Duodenal mucosa (tissue), 2 donors: ENCODE measurements at regions not wholly inside any gene's neighbourhood (a gene's known extent, or its start where the extent isn't known, plus 50 kb on each side); places are given as distances from the start of the nearest gene placed in this dataset.
"Not testable (repeated sequence)": the region's sequence is repeated elsewhere in the genome, so short reads cannot be mapped to it uniquely, and the experiment has no call there.

ENCODE experiments used
- H3K27ac ChIP-seq: one replicate; pipeline ENCODE4 v1.7.0; 2013; ENCODE audit warnings: low read depth, low read length
- H3K27me3 ChIP-seq, 2 donors: one replicate each; pipeline ENCODE4 v1.7.0; 2013; ENCODE audit warnings: low read length in 2 of 2, control low read depth in 1 of 2; ENCODE audit not compliant: insufficient read depth in 2 of 2, control insufficient read depth in 1 of 2
- H3K36me3 ChIP-seq, 2 donors: one replicate each; pipeline ENCODE4 v1.7.0; 2013; ENCODE audit warnings: low read length in 2 of 2, control low read depth in 1 of 2; ENCODE audit not compliant: insufficient read depth in 2 of 2, control insufficient read depth in 1 of 2
- H3K4me1 ChIP-seq, 2 donors: one replicate each; pipeline ENCODE4 v1.7.0; 2013; ENCODE audit warnings: low read length in 2 of 2, control low read depth in 1 of 2; ENCODE audit not compliant: insufficient read depth in 2 of 2, control insufficient read depth in 1 of 2
- H3K4me3 ChIP-seq, 2 donors: one replicate each; pipeline ENCODE4 v1.7.0; 2013; ENCODE audit warnings: low read length in 2 of 2, low read depth in 1 of 2
- H3K9ac ChIP-seq, 2 donors: one replicate each; pipeline ENCODE4 v1.7.0; 2013; ENCODE audit warnings: low read length in 2 of 2, low read depth in 1 of 2
- H3K9me3 ChIP-seq, 2 donors: one replicate each; pipeline ENCODE4 v1.7.0; 2013; ENCODE audit warnings: low read length in 2 of 2, control low read depth in 1 of 2; ENCODE audit not compliant: control insufficient read depth in 1 of 2

DNA sequence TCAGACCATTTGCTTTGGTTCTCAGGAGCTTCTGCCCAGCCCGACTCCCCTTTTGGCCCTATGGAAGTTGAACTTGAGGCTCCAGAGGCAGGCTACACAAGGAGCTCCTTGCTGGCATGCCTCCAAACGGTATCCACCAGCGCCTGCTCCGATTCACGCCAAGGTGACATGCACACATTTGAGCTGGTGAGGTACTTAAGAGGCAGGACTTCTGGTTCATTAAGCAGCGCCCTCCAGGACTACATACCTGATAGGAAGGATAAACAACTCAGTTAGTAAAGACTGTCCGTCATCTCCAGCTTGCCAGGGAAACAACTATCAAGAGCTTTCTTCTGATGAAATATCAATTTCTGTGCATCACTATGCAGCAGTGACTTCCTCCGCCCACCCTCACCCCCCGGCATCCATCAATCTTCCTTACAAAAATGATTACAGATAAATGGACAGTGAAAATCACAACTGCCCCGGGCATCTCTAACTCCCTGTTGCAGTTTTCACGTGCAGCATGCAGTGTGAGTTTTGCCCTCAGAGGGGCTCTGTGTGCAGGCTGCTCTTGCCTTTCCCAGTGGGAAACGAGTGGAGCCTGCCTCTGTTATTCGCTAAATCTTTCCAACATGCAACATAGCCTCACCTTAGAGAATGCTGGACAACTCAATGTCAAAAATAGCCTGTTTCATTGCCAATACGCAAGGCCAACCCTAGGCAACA lies 122.9 kb downstream of the ARRDC4 start:
- Histone ChIP-seq H3K9ac (no peak overlapping the region), H3K9me3 (no peaks in the 10 kb centered on the region), H3K4me3 (no peak overlapping the region), H3K36me3 (no peaks in the 10 kb centered on the region), H3K4me1 (no peaks in the 10 kb centered on the region), H3K27ac (no peak overlapping the region), H3K27me3 (peaks cover 0 to 4% of the 10 kb centered on the region in 2 donors)

DNA sequence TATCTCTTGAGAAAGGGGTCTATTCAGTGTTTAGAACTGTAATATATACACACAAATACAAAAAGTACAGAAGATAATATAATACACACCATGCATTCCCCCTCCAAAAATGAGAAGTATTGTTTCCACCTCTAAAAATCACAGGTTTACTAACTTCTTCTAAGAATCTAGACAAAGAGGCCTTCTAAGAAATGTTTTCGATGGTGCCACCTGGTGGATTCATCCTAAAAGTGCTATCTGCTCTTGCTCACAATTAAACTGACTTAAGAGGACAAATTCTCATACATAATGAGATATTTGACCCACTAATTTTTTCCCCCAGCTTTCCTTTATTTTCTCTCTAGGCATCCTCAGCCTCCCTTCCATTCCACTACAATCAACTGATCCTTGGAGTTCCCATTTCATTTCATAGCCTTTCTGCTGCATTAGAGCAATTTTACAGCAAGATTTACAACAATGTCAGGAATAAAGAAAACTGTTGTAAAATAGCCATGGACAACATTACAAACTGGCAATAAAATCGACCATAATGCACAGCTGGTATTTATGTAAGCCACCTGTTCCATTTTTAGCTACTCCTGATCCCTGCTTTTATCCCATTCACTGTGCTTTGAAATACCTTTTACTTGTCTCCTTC lies 124.6 kb downstream of the ARRDC4 start:
- no peak overlapping the region for H3K4me3 ChIP-seq
- H3K4me1 ChIP-seq = no peaks in the 10 kb centered on the region
- H3K36me3 ChIP-seq = no peaks in the 10 kb centered on the region
- peaks cover 0 to 4% of the 10 kb centered on the region in 2 donors for H3K27me3 ChIP-seq
- H3K27ac ChIP-seq = no peak overlapping the region
- no peak overlapping the region for H3K9ac ChIP-seq
- H3K9me3 ChIP-seq = no peaks in the 10 kb centered on the region

DNA sequence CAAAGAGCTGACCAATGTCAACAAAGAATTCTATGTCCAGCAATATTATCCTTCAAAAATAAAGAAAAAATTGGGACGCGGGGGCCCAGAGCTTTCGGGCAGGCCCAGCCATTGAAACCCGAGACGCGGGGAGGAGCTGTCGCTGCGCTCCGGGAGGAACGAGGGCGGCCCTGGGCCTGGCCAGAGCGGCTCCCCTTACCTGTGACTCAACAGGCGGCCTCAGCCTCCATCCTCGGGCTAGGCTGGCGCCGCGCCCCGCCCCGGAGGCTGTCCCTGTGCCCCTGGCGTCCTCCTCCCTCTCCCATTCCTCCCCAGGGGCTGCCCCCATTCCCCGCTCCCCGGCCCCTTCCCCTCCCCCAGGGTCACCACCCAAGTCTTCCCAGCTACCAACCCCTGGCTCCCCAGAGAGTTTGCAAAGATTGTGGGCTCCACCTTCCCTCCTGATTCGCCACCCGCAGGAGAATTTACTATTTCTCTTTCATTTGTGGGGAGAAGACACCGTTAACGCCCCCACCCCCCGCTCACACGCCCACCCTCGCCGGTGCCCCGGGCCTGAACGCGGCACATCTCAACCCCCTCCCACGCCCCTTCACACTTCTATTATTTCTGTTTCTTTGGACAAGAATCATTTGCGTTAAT lies 127.9 kb downstream of the ARRDC4 start:
- H3K36me3 ChIP-seq, H3K4me3 ChIP-seq, H3K27me3 ChIP-seq: not testable (repeated sequence)

DNA sequence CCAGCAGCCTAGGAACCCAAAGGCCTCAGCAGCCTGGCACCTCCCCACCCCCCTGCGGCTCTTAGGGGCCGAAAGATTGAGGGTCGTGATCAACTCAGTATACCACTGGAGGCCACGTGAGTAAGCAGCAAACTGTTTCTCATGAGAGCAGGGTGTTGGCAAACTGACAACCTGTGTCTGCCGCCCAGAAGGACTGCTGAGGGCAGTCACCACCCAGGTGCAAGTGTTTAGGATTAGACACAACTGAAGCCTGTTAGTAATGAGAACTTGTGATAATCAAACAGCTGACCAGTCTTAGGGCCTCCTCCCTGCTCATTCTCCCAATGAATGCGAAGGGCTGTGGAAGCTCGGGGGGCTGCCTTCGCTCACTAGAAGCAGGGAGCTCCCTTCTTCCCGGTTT lies 128.8 kb downstream of the ARRDC4 start:
- H3K27ac ChIP-seq, H3K36me3 ChIP-seq, H3K9ac ChIP-seq, H3K27me3 ChIP-seq, H3K4me1 ChIP-seq, H3K4me3 ChIP-seq, H3K9me3 ChIP-seq: not testable (repeated sequence)

More for the DNA sequence above, 127.9 kb downstream of the ARRDC4 start:
- H3K4me1 ChIP-seq, H3K27ac ChIP-seq, H3K9me3 ChIP-seq, H3K9ac ChIP-seq: not testable (repeated sequence)

DNA sequence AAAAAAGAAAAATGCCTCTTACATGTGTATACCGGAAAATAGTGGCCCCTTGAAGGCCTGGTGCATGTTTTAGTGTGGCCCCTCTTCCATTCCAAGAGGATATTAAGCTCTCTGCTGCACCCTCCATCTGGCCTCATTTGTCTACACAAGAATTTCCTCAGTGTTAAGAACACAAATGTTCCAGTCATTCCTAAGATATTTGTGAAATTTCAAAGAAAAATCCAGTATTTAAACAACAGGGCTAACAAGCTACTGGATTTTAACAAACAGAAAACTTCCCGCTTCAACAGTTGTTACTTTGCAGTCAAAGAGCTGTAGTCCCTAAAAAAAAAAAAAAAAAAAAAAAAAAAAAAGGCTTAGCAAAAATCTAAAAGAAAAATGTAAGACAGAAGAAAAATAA lies 137.5 kb downstream of the ARRDC4 start:
- not testable (repeated sequence) for H3K4me3 ChIP-seq, H3K4me1 ChIP-seq, H3K9ac ChIP-seq, H3K9me3 ChIP-seq, H3K36me3 ChIP-seq, H3K27me3 ChIP-seq, H3K27ac ChIP-seq

DNA sequence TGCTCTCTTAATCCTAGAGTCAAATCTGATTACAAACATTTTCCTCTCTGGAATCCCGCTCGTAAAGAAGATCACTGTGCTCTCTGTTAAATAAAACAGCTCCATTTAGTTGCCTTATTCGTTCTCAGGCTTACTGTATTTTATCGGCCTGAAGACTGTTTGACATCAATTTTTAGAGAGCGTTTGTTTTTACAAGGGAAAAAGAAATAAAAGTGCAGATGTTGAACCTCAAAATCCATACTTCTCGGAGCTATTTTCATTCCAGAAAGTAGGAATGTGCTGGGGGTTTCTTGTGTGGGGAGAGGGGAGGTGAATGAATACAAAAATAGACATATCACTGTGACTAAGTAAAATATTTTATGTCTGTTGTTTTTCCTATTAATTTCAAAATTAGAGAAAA lies 140.1 kb downstream of the ARRDC4 start:
- not testable (repeated sequence) for H3K9ac ChIP-seq, H3K27me3 ChIP-seq, H3K9me3 ChIP-seq, H3K4me1 ChIP-seq, H3K4me3 ChIP-seq, H3K27ac ChIP-seq, H3K36me3 ChIP-seq

DNA sequence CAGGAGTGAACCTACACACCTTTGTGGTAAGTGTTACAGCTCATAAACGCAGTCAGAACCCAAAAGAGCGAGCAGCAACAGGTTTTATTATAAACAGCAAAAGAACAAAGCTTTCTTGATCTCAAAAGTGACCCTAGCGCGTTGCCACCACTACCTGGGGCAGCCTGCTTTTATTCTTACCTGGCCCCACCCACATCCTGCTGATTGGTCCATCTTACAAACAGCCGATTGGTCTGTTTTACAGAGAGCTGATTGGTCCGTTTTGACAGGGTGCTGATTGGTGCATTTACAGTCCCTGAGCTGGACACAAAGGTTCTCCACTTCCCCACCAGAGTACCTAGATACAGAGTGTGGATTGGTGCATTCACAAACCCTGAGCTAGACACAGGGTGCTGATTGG lies 143.1 kb downstream of the ARRDC4 start:
- H3K4me3 ChIP-seq = no peak overlapping the region

DNA sequence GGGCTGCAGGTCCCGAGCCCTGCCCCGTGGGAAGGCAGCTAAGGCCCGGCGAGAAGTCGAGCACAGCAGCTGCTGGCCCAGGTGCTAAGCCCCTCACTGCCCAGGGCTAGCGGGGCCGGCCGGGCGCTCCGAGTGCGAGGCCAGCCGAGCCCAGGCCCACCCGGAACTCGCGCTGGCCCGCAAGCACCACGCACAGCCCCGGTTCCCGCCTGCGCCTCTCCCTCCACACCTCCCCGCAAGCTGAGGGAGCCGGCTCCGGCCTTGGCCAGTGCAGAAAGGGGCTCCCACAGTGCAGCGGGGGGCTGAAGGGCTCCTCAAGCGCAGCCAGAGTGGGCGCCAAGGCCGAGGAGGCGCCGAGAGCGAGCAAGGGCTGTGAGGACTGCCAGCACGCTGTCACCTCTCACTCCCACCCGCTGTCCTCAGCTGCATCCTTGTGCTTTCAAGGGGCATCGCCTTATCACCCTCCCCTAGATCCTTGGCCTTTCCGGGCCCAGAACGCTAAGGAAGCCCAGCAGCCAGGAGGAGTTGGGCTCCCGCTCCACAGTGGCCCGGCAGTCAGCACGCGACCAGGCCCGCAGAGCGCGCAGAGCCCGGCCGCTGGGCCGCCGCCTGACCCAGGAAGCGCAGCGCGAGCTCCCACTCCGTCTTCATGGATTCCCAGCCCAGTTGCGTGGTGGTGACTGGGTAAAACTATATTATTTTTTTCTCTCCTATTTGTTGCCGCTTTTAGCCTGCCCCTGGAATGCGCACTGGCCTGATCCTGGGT lies 144.1 kb downstream of the ARRDC4 start:
- H3K27ac ChIP-seq, H3K9ac ChIP-seq, H3K4me3 ChIP-seq, H3K36me3 ChIP-seq, H3K27me3 ChIP-seq, H3K4me1 ChIP-seq, H3K9me3 ChIP-seq: not testable (repeated sequence)

More for the DNA sequence above, 143.1 kb downstream of the ARRDC4 start:
- Histone ChIP-seq H3K9ac (no peak overlapping the region), H3K27ac (no peak overlapping the region), H3K36me3 (no peaks in the 10 kb centered on the region), H3K4me1 (no peaks in the 10 kb centered on the region), H3K9me3 (no peaks in the 10 kb centered on the region), H3K27me3 (no peaks in the 10 kb centered on the region)

DNA sequence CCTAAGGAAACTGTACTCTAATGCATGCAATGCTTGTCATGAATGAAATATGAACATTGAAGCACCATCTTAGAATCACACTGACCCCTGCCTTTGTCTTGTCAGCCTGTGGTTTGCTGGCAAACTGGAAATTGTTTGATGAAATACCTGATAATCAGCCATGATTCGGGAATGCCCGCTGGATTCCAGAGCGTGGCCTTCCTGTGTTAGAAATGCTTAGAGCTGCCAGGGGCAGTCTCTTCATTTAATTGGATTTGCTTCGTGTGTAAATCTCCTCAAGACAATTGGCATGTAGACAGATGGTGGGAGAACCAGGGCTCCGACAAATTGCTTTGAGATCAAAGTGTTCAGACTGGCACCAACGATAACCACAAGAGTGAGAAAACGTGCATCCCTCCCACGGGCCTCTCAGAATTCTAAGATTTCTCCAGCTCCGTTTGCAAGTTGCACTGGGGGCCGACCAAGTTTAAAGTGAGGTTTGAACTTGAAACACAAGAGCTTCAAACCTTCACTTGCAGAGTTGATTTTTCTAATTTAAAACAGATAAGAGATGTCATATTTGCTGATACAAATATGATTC lies 146.2 kb downstream of the ARRDC4 start:
- not testable (repeated sequence) for H3K9ac ChIP-seq, H3K9me3 ChIP-seq, H3K36me3 ChIP-seq, H3K4me1 ChIP-seq, H3K27me3 ChIP-seq, H3K4me3 ChIP-seq, H3K27ac ChIP-seq

DNA sequence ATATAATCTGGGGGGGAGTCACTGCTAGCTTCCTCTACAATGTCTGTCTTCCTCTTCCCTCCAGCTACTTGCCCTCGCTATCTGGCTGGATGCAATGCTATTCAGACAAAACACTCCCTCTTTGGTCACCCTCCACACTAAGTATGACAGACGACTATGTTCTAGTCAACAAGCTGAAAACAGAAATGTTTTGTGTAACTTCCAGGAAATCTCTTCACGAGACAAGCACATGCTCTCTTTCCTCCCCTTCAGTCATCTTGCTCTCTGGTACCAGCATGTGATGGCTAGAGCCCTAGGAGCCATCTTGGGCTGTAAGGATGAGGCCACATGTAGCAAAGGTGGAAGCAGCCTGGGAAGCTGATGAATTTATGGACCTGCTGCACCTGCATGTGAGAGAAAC lies 151.3 kb downstream of the ARRDC4 start:
- Histone ChIP-seq H3K4me1 (no peaks in the 10 kb centered on the region), H3K4me3 (no peak overlapping the region), H3K27me3 (no peaks in the 10 kb centered on the region), H3K9ac (no peak overlapping the region), H3K9me3 (no peaks in the 10 kb centered on the region), H3K36me3 (no peaks in the 10 kb centered on the region), H3K27ac (no peak overlapping the region)
